Naive thymus-derived CD4-positive, alpha-beta T cell (primary cell): ENCODE measurements at regions not wholly inside any gene's neighbourhood (a gene's known extent, or its start where the extent isn't known, plus 50 kb on each side); places are given as distances from the start of the nearest gene placed in this dataset.

ENCODE experiments used
- ATAC-seq: fragments of 150-1000 bp; cut with Tn5 transposase; 2 replicates; pipeline ENCODE4 v1.10.0; 2021; ENCODE audit warnings: mild to moderate bottlenecking, moderate library complexity
- CTCF ChIA-PET: fragments of 350-600 bp; sonication (Branson Sonifier 250); formaldehyde crosslinking; loops from one replicate; lab custom pipeline; 2021; ENCODE audit warnings: antibody characterized with exemption; lab: Charles Lee
- POLR2A ChIA-PET: fragments of 350-600 bp; sonication (Branson Sonifier 250); formaldehyde crosslinking; loops from one replicate; lab custom pipeline; 2021; ENCODE audit warnings: antibody characterized with exemption, inconsistent platforms; lab: Charles Lee
- DNase-seq, 9 donors: peaks; one replicate each; pipeline versions ENCODE4 v3.0.0 to v3.0.0-alpha.2; 2020 to 2022; ENCODE audit warnings: mixed read lengths in 1 of 9
- H3K27ac ChIP-seq: one replicate; pipeline ENCODE4 v1.7.0; 2013; ENCODE audit warnings: mild to moderate bottlenecking, low read depth, low read length, moderate library complexity
- H3K27me3 ChIP-seq, 2 donors: one replicate each; pipeline ENCODE4 v1.7.0; 2013; ENCODE audit warnings: low read length in 2 of 2, mild to moderate bottlenecking in 2 of 2, moderate library complexity in 2 of 2; ENCODE audit not compliant: control insufficient read depth in 2 of 2, insufficient read depth in 2 of 2
- H3K36me3 ChIP-seq, 3 experiments: 1 replicate in 2 of 3; 2 replicates in 1 of 3; pipeline ENCODE4 v1.7.0; 2013; ENCODE audit warnings: low read length in 3 of 3, mild to moderate bottlenecking in 3 of 3, moderate library complexity in 1 of 3; ENCODE audit not compliant: insufficient read depth in 3 of 3, control insufficient read depth in 2 of 3
- H3K4me1 ChIP-seq, 2 donors: one replicate each; pipeline ENCODE4 v1.7.0; 2013; ENCODE audit warnings: low read length in 2 of 2, mild to moderate bottlenecking in 2 of 2, moderate library complexity in 1 of 2; ENCODE audit not compliant: control insufficient read depth in 2 of 2, insufficient read depth in 2 of 2
- H3K4me3 ChIP-seq: 2 replicates; pipeline ENCODE4 v1.7.0; 2013; ENCODE audit warnings: mild to moderate bottlenecking, low read length
- H3K9me3 ChIP-seq, 3 experiments: 1 replicate in 2 of 3; 2 replicates in 1 of 3; pipeline ENCODE4 v1.7.0; 2013; ENCODE audit warnings: low read length in 3 of 3; ENCODE audit not compliant: control insufficient read depth in 2 of 3
- H3K27ac Mint-ChIP-seq, 9 donors: one replicate each; pipeline ENCODE4 v1.8.0; 2020 to 2022; ENCODE audit warnings: mixed read lengths in 9 of 9, mild to moderate bottlenecking in 8 of 9, moderate library complexity in 5 of 9, inconsistent platforms in 2 of 9
- H3K27me3 Mint-ChIP-seq, 5 donors: one replicate each; pipeline ENCODE4 v1.8.0; 2021 to 2022; ENCODE audit warnings: mixed read lengths in 5 of 5, mild to moderate bottlenecking in 1 of 5
- H3K36me3 Mint-ChIP-seq, 5 donors: one replicate each; pipeline ENCODE4 v1.8.0; 2020 to 2022; ENCODE audit warnings: mixed read lengths in 5 of 5, mild to moderate bottlenecking in 3 of 5, inconsistent platforms in 1 of 5
- H3K4me1 Mint-ChIP-seq, 7 donors: one replicate each; pipeline ENCODE4 v1.8.0; 2020 to 2022; ENCODE audit warnings: mixed read lengths in 7 of 7, mild to moderate bottlenecking in 3 of 7, inconsistent platforms in 1 of 7
- H3K4me3 Mint-ChIP-seq, 10 donors: one replicate each; pipeline ENCODE4 v1.8.0; 2020 to 2022; ENCODE audit warnings: mild to moderate bottlenecking in 10 of 10, mixed read lengths in 10 of 10, moderate library complexity in 6 of 10, inconsistent platforms in 2 of 10
- H3K9me3 Mint-ChIP-seq, 11 donors: one replicate each; pipeline ENCODE4 v1.8.0; 2020 to 2022; ENCODE audit warnings: mixed read lengths in 11 of 11, mild to moderate bottlenecking in 4 of 11, inconsistent platforms in 1 of 11, moderate library complexity in 1 of 11
- intact Hi-C, 2 donors: fragments of 100-400 bp; cut with micrococcal nuclease; formaldehyde crosslinking; loops; one replicate each; pipeline ENCODE4 v1.15.1; 2023

GRCh38 chrX:116289592-116289991 is 119.0 kb downstream of the AGTR2 start:
- Mint-ChIP-seq H3K4me3 (no peak overlapping the region), H3K9me3 (peaks cover 0 to 3% (median 0%) of the 10 kb centered on the region in 11 donors), H3K4me1 (no peaks in the 10 kb centered on the region), H3K27ac (no peak overlapping the region), H3K27me3 (no peaks in the 10 kb centered on the region), H3K36me3 (no peaks in the 10 kb centered on the region)
- intact Hi-C loops, result no loop called here
- Histone ChIP-seq H3K4me3 (no peak overlapping the region), H3K9me3 (no peaks in the 10 kb centered on the region), H3K27ac (no peak overlapping the region), H3K4me1 (no peaks in the 10 kb centered on the region), H3K27me3 (no peaks in the 10 kb centered on the region), H3K36me3 (no peaks in the 10 kb centered on the region)
- ATAC-seq, result no peak
- no peak for DNase-seq
- ChIA-PET CTCF (no interaction called here), POLR2A (no interaction called here)

GRCh38 chrX:116290359-116290758 is 119.8 kb downstream of the AGTR2 start:
- ATAC-seq (no peak), DNase-seq (no peak)
- ChIA-PET CTCF (no interaction called here), POLR2A (no interaction called here)
- no peak overlapping the region for H3K4me3 ChIP-seq
- no peaks in the 10 kb centered on the region for H3K4me1 ChIP-seq
- H3K27ac Mint-ChIP-seq, result no peak overlapping the region
- H3K4me1 Mint-ChIP-seq, result no peaks in the 10 kb centered on the region
- H3K27me3 ChIP-seq, result no peaks in the 10 kb centered on the region
- intact Hi-C loops, result no loop called here
- H3K9me3 Mint-ChIP-seq, result peaks cover 0 to 3% (median 0%) of the 10 kb centered on the region in 11 donors
- no peaks in the 10 kb centered on the region for H3K36me3 ChIP-seq
- H3K9me3 ChIP-seq, result no peaks in the 10 kb centered on the region
- H3K27ac ChIP-seq, result no peak overlapping the region
- no peaks in the 10 kb centered on the region for H3K36me3 Mint-ChIP-seq
- H3K27me3 Mint-ChIP-seq, result no peaks in the 10 kb centered on the region
- H3K4me3 Mint-ChIP-seq, result no peak overlapping the region

- Histone ChIP-seq H3K27ac (no peak overlapping the region), H3K9me3 (no peaks in the 10 kb centered on the region), H3K4me1 (no peaks in the 10 kb centered on the region), H3K27me3 (no peaks in the 10 kb centered on the region), H3K4me3 (no peak overlapping the region), H3K36me3 (no peaks in the 10 kb centered on the region)
- no peaks in the 10 kb centered on the region for H3K4me1 Mint-ChIP-seq
- H3K27ac Mint-ChIP-seq, result no peak overlapping the region
- H3K4me3 Mint-ChIP-seq, result no peak overlapping the region
- POLR2A ChIA-PET, result no interaction called here
- H3K36me3 Mint-ChIP-seq, result no peaks in the 10 kb centered on the region
- no peaks in the 10 kb centered on the region for H3K27me3 Mint-ChIP-seq
- DNase-seq (no peak), ATAC-seq (no peak)
- peaks cover 0 to 3% (median 0%) of the 10 kb centered on the region in 11 donors for H3K9me3 Mint-ChIP-seq
- intact Hi-C loops, result no loop called here
- CTCF ChIA-PET, result no interaction called here
Measured at GRCh38 chrX:116292183-116292582, 121.6 kb downstream of the AGTR2 start.

GRCh38 chrX:116298956-116299355 is 128.4 kb downstream of the AGTR2 start:
- DNase-seq (no peak), ATAC-seq (no peak)
- H3K9me3 Mint-ChIP-seq, result peaks cover 0 to 5% (median 0%) of the 10 kb centered on the region in 11 donors
- no peaks in the 10 kb centered on the region for H3K4me1 Mint-ChIP-seq
- H3K27me3 Mint-ChIP-seq, result no peaks in the 10 kb centered on the region
- no peaks in the 10 kb centered on the region for H3K27me3 ChIP-seq
- ChIA-PET POLR2A (no interaction called here), CTCF (no interaction called here)
- no peak overlapping the region for H3K4me3 Mint-ChIP-seq
- H3K9me3 ChIP-seq, result no peaks in the 10 kb centered on the region
- H3K36me3 ChIP-seq, result no peaks in the 10 kb centered on the region
- intact Hi-C loops, result no loop called here
- H3K4me3 ChIP-seq, result no peak overlapping the region
- H3K27ac Mint-ChIP-seq, result no peak overlapping the region
- no peaks in the 10 kb centered on the region for H3K36me3 Mint-ChIP-seq
- H3K4me1 ChIP-seq, result no peaks in the 10 kb centered on the region
- no peak overlapping the region for H3K27ac ChIP-seq

GRCh38 chrX:116306218-116306617 is 130.2 kb upstream of the SLC6A14 start:
- no peak for ATAC-seq
- ChIA-PET POLR2A (no interaction called here), CTCF (no interaction called here)
- Histone ChIP-seq H3K27ac (no peak overlapping the region), H3K9me3 (no peaks in the 10 kb centered on the region), H3K27me3 (no peaks in the 10 kb centered on the region), H3K36me3 (no peaks in the 10 kb centered on the region), H3K4me1 (no peaks in the 10 kb centered on the region), H3K4me3 (no peak overlapping the region)
- Mint-ChIP-seq H3K9me3 (peaks cover 0 to 6% (median 2%) of the 10 kb centered on the region in 11 donors), H3K4me3 (no peak overlapping the region), H3K4me1 (no peaks in the 10 kb centered on the region), H3K27me3 (no peaks in the 10 kb centered on the region), H3K27ac (no peak overlapping the region), H3K36me3 (no peaks in the 10 kb centered on the region)
- DNase-seq, result no peak
- intact Hi-C loops, result no loop called here

- peaks cover 0 to 2% (median 0%) of the 10 kb centered on the region in 11 donors for H3K9me3 Mint-ChIP-seq
- POLR2A ChIA-PET, result no interaction called here
- H3K27ac ChIP-seq, result no peak overlapping the region
- CTCF ChIA-PET, result no interaction called here
- no peaks in the 10 kb centered on the region for H3K9me3 ChIP-seq
- no peaks in the 10 kb centered on the region for H3K36me3 Mint-ChIP-seq
- intact Hi-C loops, result no loop called here
- no peaks in the 10 kb centered on the region for H3K4me1 Mint-ChIP-seq
- H3K36me3 ChIP-seq, result no peaks in the 10 kb centered on the region
- no peak for DNase-seq
- H3K27ac Mint-ChIP-seq, result no peak overlapping the region
- H3K4me3 Mint-ChIP-seq, result no peak overlapping the region
- H3K27me3 Mint-ChIP-seq, result no peaks in the 10 kb centered on the region
- ATAC-seq, result no peak
- H3K4me3 ChIP-seq, result no peak overlapping the region
- no peaks in the 10 kb centered on the region for H3K27me3 ChIP-seq
- no peaks in the 10 kb centered on the region for H3K4me1 ChIP-seq
Measured at GRCh38 chrX:116317409-116317808, 119.0 kb upstream of the SLC6A14 start.

- no peaks in the 10 kb centered on the region for H3K4me1 ChIP-seq
- ChIA-PET CTCF (no interaction called here), POLR2A (no interaction called here)
- intact Hi-C loops, result no loop called here
- Mint-ChIP-seq H3K4me1 (no peaks in the 10 kb centered on the region), H3K4me3 (no peak overlapping the region), H3K9me3 (peaks cover 0 to 2% (median 0%) of the 10 kb centered on the region in 11 donors), H3K27ac (no peak overlapping the region), H3K36me3 (no peaks in the 10 kb centered on the region), H3K27me3 (no peaks in the 10 kb centered on the region)
- H3K27me3 ChIP-seq, result no peaks in the 10 kb centered on the region
- H3K27ac ChIP-seq, result no peak overlapping the region
- no peak for ATAC-seq
- H3K4me3 ChIP-seq, result no peak overlapping the region
- no peak for DNase-seq
- no peaks in the 10 kb centered on the region for H3K36me3 ChIP-seq
- no peaks in the 10 kb centered on the region for H3K9me3 ChIP-seq
Measured at GRCh38 chrX:116318672-116319071, 117.7 kb upstream of the SLC6A14 start.
